ENCODE measurements at regions not wholly inside any gene's neighbourhood (a gene's known extent, or its start where the extent isn't known, plus 50 kb on each side); places are given as distances from the start of the nearest gene placed in this dataset.

DNA sequence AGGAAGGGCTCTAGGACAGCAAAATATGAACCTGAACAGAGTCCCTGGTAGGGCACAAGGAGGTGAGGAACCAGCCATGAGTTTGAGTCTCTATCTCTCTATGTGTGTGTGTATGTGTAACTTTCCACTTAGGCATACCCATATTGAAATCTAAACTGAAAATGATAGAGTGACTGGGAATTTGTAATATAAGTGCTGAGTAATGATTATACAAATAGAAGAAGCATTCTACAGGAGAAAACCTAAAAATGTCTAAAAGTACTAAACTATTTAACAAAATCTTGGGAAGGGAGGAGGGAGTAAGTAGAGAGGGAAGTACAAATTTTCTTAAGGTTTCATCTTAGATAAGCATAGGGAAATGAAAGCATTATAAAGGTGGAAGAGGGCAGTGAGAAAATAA lies 97.1 kb upstream of the ZC3H12C start:
- intact Hi-C loops (cut with DNase I), result no loop called here

DNA sequence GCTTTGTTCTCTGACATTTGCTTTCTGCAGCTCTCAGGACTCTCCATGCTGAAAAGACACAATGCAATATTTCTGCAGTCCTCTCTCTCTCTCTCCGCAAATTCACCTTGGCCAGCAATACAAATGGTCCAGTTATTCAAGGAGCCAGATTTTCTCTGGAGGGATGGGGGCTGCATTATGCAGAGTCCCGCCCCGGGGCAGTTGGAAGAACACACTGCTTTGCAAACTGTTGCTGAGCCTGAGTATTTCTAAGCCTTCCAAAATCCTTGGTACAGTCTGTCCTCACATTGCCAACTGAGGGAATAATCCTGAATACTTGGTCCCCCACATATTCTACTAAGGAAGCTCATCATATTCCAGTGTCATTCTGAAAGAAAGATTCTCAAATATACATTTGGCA lies 94.3 kb upstream of the ZC3H12C start:
- Histone ChIP-seq H3K4me3 (ENCODE audit: low read length) (no peak overlapping the region), H3K9me3 (ENCODE audit: control insufficient read depth, low read length) (no peaks in the 10 kb centered on the region), H3K27me3 (ENCODE audit: control insufficient read depth, insufficient read depth) (no peaks in the 10 kb centered on the region), H3K27ac (ENCODE audit: low read length) (no peak overlapping the region), H3K4me1 (ENCODE audit: control insufficient read depth, insufficient read depth, low read length) (no peaks in the 10 kb centered on the region)
- 77% methylated on average over 3 of the region's 3 CpGs for WGBS
- intact Hi-C loops (cut with DNase I), result no loop called here
- no peak for DNase-seq
- ATAC-seq, result peak in 1 of 2 donors; percentile 31

More for the DNA sequence above, 97.1 kb upstream of the ZC3H12C start:
- H3K4me3 ChIP-seq (ENCODE audit: low read length), result no peak overlapping the region
- no peak for DNase-seq
- no peaks in the 10 kb centered on the region for H3K4me1 ChIP-seq (ENCODE audit: control insufficient read depth, insufficient read depth, low read length)
- H3K9me3 ChIP-seq (ENCODE audit: control insufficient read depth, low read length), result no peaks in the 10 kb centered on the region
- no peaks in the 10 kb centered on the region for H3K27me3 ChIP-seq (ENCODE audit: control insufficient read depth, insufficient read depth)
- no peak overlapping the region for H3K27ac ChIP-seq (ENCODE audit: low read length)
- ATAC-seq, result no peak

DNA sequence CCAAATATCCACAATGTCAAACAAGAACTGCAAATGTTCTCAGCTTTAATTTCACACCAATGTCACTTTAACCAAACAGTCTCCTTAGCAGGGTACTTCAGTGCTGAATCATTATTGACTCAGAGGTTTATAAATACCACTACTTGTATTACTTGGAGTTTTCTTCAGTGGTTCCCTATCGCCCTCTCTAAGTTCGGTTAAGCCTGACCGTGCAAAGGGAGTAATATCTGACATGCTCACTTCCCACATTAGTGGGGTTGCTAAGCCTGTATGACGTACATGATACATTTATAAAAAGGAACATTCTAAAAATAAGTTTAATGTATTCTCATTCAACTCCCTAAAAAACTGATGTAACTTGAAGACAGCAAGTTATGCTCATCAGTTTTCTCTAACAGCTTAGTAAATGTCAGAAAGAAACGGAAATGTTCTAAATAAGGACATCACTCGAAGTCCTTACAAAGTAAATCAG lies 93.1 kb upstream of the ZC3H12C start:
- H3K4me1 ChIP-seq (ENCODE audit: control insufficient read depth, insufficient read depth, low read length), result no peaks in the 10 kb centered on the region
- 56% methylated on average over 6 of the region's 6 CpGs for WGBS
- intact Hi-C loops (cut with DNase I), result no loop called here
- DNase-seq (no peak), ATAC-seq (peak; percentile 65 to 91)
- no peak overlapping the region for H3K27ac ChIP-seq (ENCODE audit: low read length)
- H3K27me3 ChIP-seq (ENCODE audit: control insufficient read depth, insufficient read depth), result no peaks in the 10 kb centered on the region
- H3K4me3 ChIP-seq (ENCODE audit: low read length), result no peak overlapping the region
- no peaks in the 10 kb centered on the region for H3K9me3 ChIP-seq (ENCODE audit: control insufficient read depth, low read length)

DNA sequence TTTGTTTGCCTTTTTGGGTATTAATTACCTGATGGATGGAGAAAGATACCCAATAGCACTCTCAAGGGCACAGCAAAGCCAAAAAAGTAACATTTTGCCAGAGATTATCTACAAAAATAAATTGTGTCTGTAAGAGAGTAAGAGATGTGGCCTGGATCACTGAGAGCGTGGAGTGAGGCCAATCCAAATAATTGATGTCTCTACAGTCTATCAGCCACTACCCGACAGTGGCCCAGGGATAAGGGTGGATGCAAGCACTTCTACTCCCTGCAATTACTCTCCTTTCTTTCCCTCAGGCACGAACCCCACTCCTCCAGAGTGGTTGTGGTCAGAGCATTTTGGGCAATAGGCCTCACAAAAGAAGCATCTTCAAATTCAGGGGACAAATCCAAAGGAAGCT lies 92.3 kb upstream of the ZC3H12C start:
- no peaks in the 10 kb centered on the region for H3K4me1 ChIP-seq (ENCODE audit: control insufficient read depth, insufficient read depth, low read length)
- 54% methylated on average over 3 of the region's 3 CpGs for WGBS
- H3K4me3 ChIP-seq (ENCODE audit: low read length), result no peak overlapping the region
- intact Hi-C loops (cut with DNase I), result no loop called here
- ATAC-seq, result peak in 1 of 2 donors; percentile 66
- H3K27me3 ChIP-seq (ENCODE audit: control insufficient read depth, insufficient read depth), result no peaks in the 10 kb centered on the region
- DNase-seq, result no peak
- no peak overlapping the region for H3K27ac ChIP-seq (ENCODE audit: low read length)
- no peaks in the 10 kb centered on the region for H3K9me3 ChIP-seq (ENCODE audit: control insufficient read depth, low read length)

DNA sequence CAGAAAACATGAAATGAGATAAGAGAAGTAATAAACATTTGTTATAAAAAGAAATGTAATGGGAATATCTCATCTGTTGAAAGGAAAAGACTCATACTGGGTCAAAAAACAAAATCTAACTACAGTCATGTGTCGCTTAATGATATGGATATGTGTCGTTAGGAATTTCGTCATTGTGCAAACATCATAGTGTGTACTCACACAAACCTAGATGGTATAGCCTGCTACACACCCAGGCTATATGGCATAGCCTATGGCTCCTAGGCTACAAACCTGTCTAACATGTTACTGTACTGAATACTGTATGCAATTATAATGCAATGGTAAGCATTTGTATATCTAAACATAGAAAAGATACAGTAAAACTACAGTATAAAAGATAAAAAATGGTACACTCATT lies 89.8 kb upstream of the ZC3H12C start:
- intact Hi-C loops (cut with DNase I), result no loop called here
- H3K27me3 ChIP-seq (ENCODE audit: control insufficient read depth, insufficient read depth), result no peaks in the 10 kb centered on the region
- H3K4me3 ChIP-seq (ENCODE audit: low read length), result no peak overlapping the region
- ATAC-seq (no peak), DNase-seq (no peak)
- H3K27ac ChIP-seq (ENCODE audit: low read length), result no peak overlapping the region
- 94% methylated on average over 3 of the region's 3 CpGs for WGBS
- H3K9me3 ChIP-seq (ENCODE audit: control insufficient read depth, low read length), result no peaks in the 10 kb centered on the region
- H3K4me1 ChIP-seq (ENCODE audit: control insufficient read depth, insufficient read depth, low read length), result no peaks in the 10 kb centered on the region

DNA sequence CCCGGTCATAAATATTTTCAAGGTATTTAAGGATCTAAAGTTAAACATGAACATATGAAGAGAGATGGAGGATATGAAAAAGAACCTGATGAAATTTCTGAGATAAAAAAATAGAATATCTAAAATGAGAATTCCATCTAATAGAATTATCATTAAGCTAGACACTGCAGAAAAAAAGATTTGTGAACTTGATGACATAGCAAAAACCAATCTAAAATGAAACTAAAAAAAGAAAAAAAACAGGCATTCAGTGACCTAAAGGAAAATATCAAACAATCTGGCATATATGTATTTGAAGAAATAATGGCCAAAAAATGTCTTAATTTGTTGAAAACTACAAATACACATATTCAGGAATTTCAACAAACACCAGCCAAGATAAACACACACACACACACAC lies 81.6 kb upstream of the ZC3H12C start:
- Histone ChIP-seq H3K4me3 (ENCODE audit: low read length) (no peak overlapping the region), H3K9me3 (ENCODE audit: control insufficient read depth, low read length) (no peaks in the 10 kb centered on the region), H3K27ac (ENCODE audit: low read length) (no peak overlapping the region), H3K4me1 (ENCODE audit: control insufficient read depth, insufficient read depth, low read length) (no peaks in the 10 kb centered on the region), H3K27me3 (ENCODE audit: control insufficient read depth, insufficient read depth) (no peaks in the 10 kb centered on the region)
- 93% methylated on average over 1 of the region's 1 CpG for WGBS
- no peak for ATAC-seq
- no peak for DNase-seq
- intact Hi-C loops (cut with DNase I), result no loop called here

DNA sequence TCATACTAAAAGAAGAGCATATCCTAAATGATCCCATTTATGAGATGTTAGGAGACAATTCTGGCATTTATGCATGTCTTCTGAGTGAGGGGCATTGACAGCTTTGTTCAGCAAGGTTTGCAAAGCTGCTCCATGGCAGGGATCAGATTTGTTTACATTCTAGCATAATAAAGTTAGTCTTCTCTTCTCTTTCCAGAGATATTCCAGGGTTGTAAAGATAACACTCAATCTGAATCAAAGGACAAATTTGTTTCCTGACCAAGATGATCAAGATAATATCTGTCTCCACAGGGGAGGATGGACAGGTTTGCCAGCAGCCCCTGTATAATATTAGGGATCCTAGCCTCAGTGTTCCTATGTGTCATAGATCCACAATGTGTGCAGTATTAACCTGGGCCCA lies 77.5 kb upstream of the ZC3H12C start:
- Histone ChIP-seq H3K4me3 (ENCODE audit: low read length) (no peak overlapping the region), H3K4me1 (ENCODE audit: control insufficient read depth, insufficient read depth, low read length) (no peaks in the 10 kb centered on the region), H3K27ac (ENCODE audit: low read length) (no peak overlapping the region), H3K9me3 (ENCODE audit: control insufficient read depth, low read length) (no peaks in the 10 kb centered on the region), H3K27me3 (ENCODE audit: control insufficient read depth, insufficient read depth) (no peaks in the 10 kb centered on the region)
- DNase-seq (no peak), ATAC-seq (no peak)
- intact Hi-C loops (cut with DNase I), result no loop called here

DNA sequence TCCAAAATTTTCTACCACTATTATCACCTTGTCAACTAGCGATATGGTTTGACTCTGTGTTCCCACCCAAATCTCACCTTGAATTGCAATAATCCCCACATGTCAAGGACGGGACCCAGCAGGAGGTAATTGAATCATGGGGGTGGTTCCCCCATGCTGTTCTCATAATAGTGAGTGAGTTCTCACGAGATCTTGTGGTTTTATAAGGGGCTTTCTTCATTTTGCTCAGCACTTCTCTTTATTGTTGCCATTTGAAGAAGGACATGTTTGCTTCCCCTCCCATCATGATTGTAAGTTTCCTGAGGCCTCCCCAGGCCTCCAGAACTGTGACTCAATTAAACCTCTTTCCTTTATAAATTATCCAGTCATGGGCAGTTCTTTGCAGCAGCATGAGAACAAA lies 73.5 kb upstream of the ZC3H12C start:
- Histone ChIP-seq H3K27ac (ENCODE audit: low read length) (no peak overlapping the region), H3K4me3 (ENCODE audit: low read length) (no peak overlapping the region), H3K27me3 (ENCODE audit: control insufficient read depth, insufficient read depth) (no peaks in the 10 kb centered on the region), H3K4me1 (ENCODE audit: control insufficient read depth, insufficient read depth, low read length) (no peaks in the 10 kb centered on the region), H3K9me3 (ENCODE audit: control insufficient read depth, low read length) (no peaks in the 10 kb centered on the region)
- DNase-seq, result no peak
- 83% methylated on average over 3 of the region's 3 CpGs for WGBS
- no peak for ATAC-seq
- intact Hi-C loops (cut with DNase I), result no loop called here

DNA sequence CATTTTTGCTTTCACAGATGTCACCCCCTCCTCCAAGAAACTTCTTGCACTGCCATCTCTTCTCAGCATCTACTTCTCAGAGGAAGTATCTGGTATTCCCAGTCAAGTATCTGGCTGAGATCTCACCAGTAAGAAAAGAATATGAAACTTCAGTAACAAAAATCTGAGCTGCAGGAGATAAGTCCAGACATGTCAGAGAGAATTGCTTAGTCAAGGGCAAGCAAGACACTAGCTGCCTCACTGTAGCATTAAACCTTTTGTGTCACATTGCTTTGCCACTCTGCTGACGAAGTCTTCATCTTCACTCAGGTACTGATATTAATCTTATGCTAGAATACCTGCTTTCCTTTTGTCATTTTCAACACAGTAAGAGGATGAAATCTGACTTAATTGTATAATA lies 70.6 kb upstream of the ZC3H12C start:
- Histone ChIP-seq H3K4me3 (ENCODE audit: low read length) (no peak overlapping the region), H3K9me3 (ENCODE audit: control insufficient read depth, low read length) (no peaks in the 10 kb centered on the region), H3K4me1 (ENCODE audit: control insufficient read depth, insufficient read depth, low read length) (no peaks in the 10 kb centered on the region), H3K27ac (ENCODE audit: low read length) (no peak overlapping the region), H3K27me3 (ENCODE audit: control insufficient read depth, insufficient read depth) (no peaks in the 10 kb centered on the region)
- DNase-seq (no peak), ATAC-seq (no peak)
- intact Hi-C loops (cut with DNase I), result no loop called here
- 84% methylated on average over 1 of the region's 1 CpG for WGBS

DNA sequence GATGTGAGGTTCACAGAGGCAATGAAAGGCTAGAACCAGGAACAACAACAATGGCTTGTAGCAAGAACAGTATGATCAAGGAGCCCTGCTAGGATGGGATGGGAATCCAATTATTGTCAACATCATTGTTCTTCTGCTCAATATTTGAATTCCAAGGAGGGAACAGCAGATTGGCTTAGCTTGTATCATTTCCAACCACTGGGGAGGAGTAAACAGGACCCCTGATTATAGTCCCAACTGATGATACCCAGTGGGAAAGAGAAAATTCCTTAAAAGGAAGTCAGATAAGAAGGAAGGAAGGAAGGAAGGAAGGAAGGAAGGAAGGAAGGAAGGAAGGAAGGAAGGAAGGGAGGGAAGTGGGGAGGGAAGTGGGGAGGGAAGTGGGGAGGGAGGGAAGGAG lies 69.5 kb upstream of the ZC3H12C start:
- Histone ChIP-seq H3K27ac (ENCODE audit: low read length) (no peak overlapping the region), H3K27me3 (ENCODE audit: control insufficient read depth, insufficient read depth) (no peaks in the 10 kb centered on the region), H3K4me1 (ENCODE audit: control insufficient read depth, insufficient read depth, low read length) (no peaks in the 10 kb centered on the region), H3K4me3 (ENCODE audit: low read length) (no peak overlapping the region), H3K9me3 (ENCODE audit: control insufficient read depth, low read length) (no peaks in the 10 kb centered on the region)
- intact Hi-C loops (cut with DNase I), result no loop called here
- no peak for ATAC-seq
- DNase-seq, result no peak

DNA sequence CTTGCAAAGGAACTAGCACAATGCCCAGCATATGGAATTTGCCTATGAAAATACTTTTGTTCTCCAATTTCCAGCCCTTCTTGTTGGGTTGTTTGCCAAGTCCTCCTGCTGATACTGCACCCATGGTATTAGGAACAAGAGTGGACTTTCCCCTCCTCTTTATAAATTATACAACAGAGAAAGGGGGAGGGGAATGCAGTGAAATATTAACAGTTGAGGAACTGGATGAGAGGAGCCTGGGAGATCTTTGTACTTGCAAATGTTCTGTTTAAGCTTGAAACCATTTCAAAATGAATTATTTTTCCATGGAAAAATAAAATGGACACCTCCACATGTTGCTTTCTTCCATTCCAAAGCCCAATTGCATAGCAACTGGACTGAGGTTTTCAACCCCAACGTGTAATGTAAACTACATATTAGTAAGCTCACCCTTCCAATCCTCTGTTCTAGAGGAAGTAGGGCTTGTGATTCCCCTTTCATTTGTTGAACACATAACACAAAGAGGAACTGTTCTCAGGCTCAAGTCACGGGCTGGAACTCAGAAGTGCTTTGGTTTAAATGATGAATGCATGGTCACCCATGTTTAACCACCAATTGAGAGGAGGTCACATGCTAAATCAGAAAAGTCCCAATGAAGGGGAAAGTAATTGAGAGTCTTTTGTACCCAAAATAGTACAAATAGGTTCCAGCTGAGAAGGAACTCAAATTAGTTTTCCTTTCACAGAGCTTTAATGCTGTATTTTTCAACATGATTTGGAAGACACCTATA lies 66.2 kb upstream of the ZC3H12C start:
- Histone ChIP-seq H3K9me3 (ENCODE audit: control insufficient read depth, low read length) (no peaks in the 10 kb centered on the region), H3K4me3 (ENCODE audit: low read length) (no peak overlapping the region), H3K27ac (ENCODE audit: low read length) (no peak overlapping the region), H3K4me1 (ENCODE audit: control insufficient read depth, insufficient read depth, low read length) (no peaks in the 10 kb centered on the region), H3K27me3 (ENCODE audit: control insufficient read depth, insufficient read depth) (no peaks in the 10 kb centered on the region)
- 75% methylated on average over 2 of the region's 2 CpGs for WGBS
- ATAC-seq, result no peak
- intact Hi-C loops (cut with DNase I), result no loop called here
- DNase-seq, result no peak

Measured in right cardiac atrium (tissue), 5 donors.